A673 (cell line): ENCODE measurements at regions not wholly inside any gene's neighbourhood (a gene's known extent, or its start where the extent isn't known, plus 50 kb on each side); places are given as distances from the start of the nearest gene placed in this dataset.

Source experiments
- EZH2 ChIP-seq: fragments of 200-600 bp; sonication (generic); IDR thresholded peaks from 2 replicates; pipeline ENCODE4 v1.6.1; 2017; ENCODE audit warnings: borderline replicate concordance, low read depth, mild to moderate bottlenecking, mixed read lengths, antibody characterized with exemption, low read length; ENCODE audit not compliant: poor library complexity, severe bottlenecking
- TF ChIP-seq, protein P1 (sequence below): fragments of 300-800, 200-600 bp; sonication (generic); conservative IDR thresholded peaks from 2 replicates; pipeline ENCODE4 v1.5.1; 2017; ENCODE audit warnings: low read depth, mild to moderate bottlenecking, antibody characterized with exemption, low read length, moderate library complexity, mixed read lengths

DNA sequence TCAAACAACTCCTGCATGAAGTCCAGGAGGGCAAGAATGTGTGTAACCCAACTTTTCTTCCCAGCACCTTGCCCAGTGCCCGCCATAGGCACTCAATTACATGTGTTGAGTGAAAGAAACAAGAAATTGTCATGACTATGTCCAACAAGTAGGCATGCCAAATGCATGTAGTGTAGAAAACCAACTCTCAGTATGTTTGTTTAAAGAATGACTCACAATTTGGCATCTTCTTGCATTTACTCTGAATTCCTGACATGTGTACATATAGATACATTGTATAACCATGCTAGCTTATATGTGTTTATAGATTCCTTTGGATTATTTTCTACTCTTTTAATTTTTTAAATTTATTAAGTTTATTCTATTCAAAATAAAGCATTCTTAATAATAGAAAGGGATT lies 305.0 kb downstream of the EFNB2 start:
- TF ChIP-seq, protein P1, sequence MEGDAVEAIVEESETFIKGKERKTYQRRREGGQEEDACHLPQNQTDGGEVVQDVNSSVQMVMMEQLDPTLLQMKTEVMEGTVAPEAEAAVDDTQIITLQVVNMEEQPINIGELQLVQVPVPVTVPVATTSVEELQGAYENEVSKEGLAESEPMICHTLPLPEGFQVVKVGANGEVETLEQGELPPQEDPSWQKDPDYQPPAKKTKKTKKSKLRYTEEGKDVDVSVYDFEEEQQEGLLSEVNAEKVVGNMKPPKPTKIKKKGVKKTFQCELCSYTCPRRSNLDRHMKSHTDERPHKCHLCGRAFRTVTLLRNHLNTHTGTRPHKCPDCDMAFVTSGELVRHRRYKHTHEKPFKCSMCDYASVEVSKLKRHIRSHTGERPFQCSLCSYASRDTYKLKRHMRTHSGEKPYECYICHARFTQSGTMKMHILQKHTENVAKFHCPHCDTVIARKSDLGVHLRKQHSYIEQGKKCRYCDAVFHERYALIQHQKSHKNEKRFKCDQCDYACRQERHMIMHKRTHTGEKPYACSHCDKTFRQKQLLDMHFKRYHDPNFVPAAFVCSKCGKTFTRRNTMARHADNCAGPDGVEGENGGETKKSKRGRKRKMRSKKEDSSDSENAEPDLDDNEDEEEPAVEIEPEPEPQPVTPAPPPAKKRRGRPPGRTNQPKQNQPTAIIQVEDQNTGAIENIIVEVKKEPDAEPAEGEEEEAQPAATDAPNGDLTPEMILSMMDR, result no peak
- TF ChIP-seq EZH2, result no peak
